PC-3 (cell line): ENCODE measurements at regions not wholly inside any gene's neighbourhood (a gene's known extent, or its start where the extent isn't known, plus 50 kb on each side); places are given as distances from the start of the nearest gene placed in this dataset.
"Not testable (repeated sequence)": the region's sequence is repeated elsewhere in the genome, so short reads cannot be mapped to it uniquely, and the experiment has no call there.

Experiments used
- ATAC-seq: fragments of 200-7000 bp; cut with Tn5 transposase; 2 replicates; pipeline ENCODE4 v1.9.1; 2020; ENCODE audit warnings: mild to moderate bottlenecking, moderate library complexity
- BruUV-seq: library from RNA; stranded (reverse); fragments of 400-500 nt; replicated peaks from 2 replicates; lab custom pipeline; 2021; lab: Mats Ljungman, UMichigan
- CTCF ChIA-PET: fragments of 300-600 bp; sonication (Branson Sonifier 250); formaldehyde crosslinking; loops from one replicate; lab custom pipeline; 2022; ENCODE audit warnings: antibody characterized with exemption; lab: Charles Lee
- POLR2A ChIA-PET: fragments of 300-600 bp; sonication (Branson Sonifier 250); formaldehyde crosslinking; loops from one replicate; lab custom pipeline; 2022; ENCODE audit warnings: antibody characterized with exemption; ENCODE audit not compliant: unreplicated experiment; lab: Charles Lee
- DNase-seq: peaks from one replicate; pipeline ENCODE4 v3.0.0-alpha.2; 2015
- H2AFZ ChIP-seq: fragments of 300-600 bp; sonication (generic); 2 replicates; pipeline ENCODE4 v1.6.0; 2016; ENCODE audit warnings: antibody characterized with exemption, low read length
- H3F3A ChIP-seq: fragments of 300-600 bp; sonication (generic); one replicate; pipeline ENCODE4 v1.6.0; 2017; ENCODE audit warnings: antibody characterized with exemption, low read length, control low read depth, mild to moderate bottlenecking; ENCODE audit not compliant: unreplicated experiment
- H3K27ac ChIP-seq: fragments of 300-600 bp; sonication (generic); 2 replicates; pipeline ENCODE4 v1.5.1; 2016; ENCODE audit warnings: mild to moderate bottlenecking, low read length
- H3K27me3 ChIP-seq: fragments of 300-600 bp; sonication (generic); 2 replicates; pipeline ENCODE4 v1.6.1; 2016; ENCODE audit warnings: low read length, mixed read lengths
- H3K36me3 ChIP-seq: fragments of 300-600 bp; sonication (generic); 2 replicates; pipeline ENCODE4 v1.6.1; 2016; ENCODE audit warnings: low read depth, mixed run types, low read length, mixed read lengths
- H3K4me1 ChIP-seq: fragments of 300-600 bp; sonication (generic); 2 replicates; pipeline ENCODE4 v1.5.1; 2016; ENCODE audit warnings: low read length; ENCODE audit not compliant: insufficient read depth
- H3K4me2 ChIP-seq: fragments of 300-600 bp; sonication (generic); 2 replicates; pipeline ENCODE4 v1.6.0; 2016; ENCODE audit warnings: low read length
- H3K4me3 ChIP-seq: fragments of 300-600 bp; sonication (generic); 2 replicates; pipeline ENCODE4 v1.5.1; 2016; ENCODE audit warnings: mild to moderate bottlenecking, low read length, mixed read lengths
- H3K79me2 ChIP-seq: fragments of 300-600 bp; sonication (generic); 2 replicates; pipeline ENCODE4 v1.6.1; 2017; ENCODE audit warnings: low read length, mixed read lengths
- H3K9ac ChIP-seq: fragments of 300-600 bp; sonication (generic); 2 replicates; pipeline ENCODE4 v1.6.0; 2016; ENCODE audit warnings: mild to moderate bottlenecking, low read length
- H3K9me2 ChIP-seq: fragments of 300-600 bp; sonication (generic); replicated peaks from 2 replicates; pipeline ENCODE4 v1.6.1; 2016; ENCODE audit warnings: mixed run types, low read length, mixed read lengths
- H3K9me3 ChIP-seq: fragments of 300-600 bp; sonication (generic); 2 replicates; pipeline ENCODE4 v1.6.1; 2016; ENCODE audit warnings: low read length, mixed read lengths
- H4K20me1 ChIP-seq: fragments of 300-600 bp; sonication (generic); 2 replicates; pipeline ENCODE4 v1.6.1; 2016; ENCODE audit warnings: low read length, mixed read lengths
- CTCF ChIP-seq: fragments of 300-600 bp; sonication (generic); conservative IDR thresholded peaks from 2 replicates; pipeline ENCODE4 v1.5.1; 2017; ENCODE audit warnings: antibody characterized with exemption, low read depth, mild to moderate bottlenecking, low read length
- EZH2 ChIP-seq: fragments of 300-600 bp; sonication (generic); IDR thresholded peaks from one replicate; pipeline ENCODE4 v1.6.1; 2017; ENCODE audit warnings: antibody characterized with exemption, mild to moderate bottlenecking, low read length; ENCODE audit not compliant: unreplicated experiment
- EZH2phosphoT487 ChIP-seq: fragments of 300-600 bp; sonication (generic); IDR thresholded peaks from 2 replicates; pipeline ENCODE4 v1.6.1; 2018; ENCODE audit warnings: mild to moderate bottlenecking, antibody characterized with exemption, low read length, borderline replicate concordance
- intact Hi-C: fragments of 100-400 bp; cut with micrococcal nuclease; formaldehyde crosslinking; loops from 2 replicates; pipeline ENCODE4 v1.9.0; 2023

- CTCF ChIA-PET = no interaction called here
- H3K4me1 ChIP-seq = no peaks in the 10 kb centered on the region
- H3K9ac ChIP-seq = no peak overlapping the region
- no peaks in the 10 kb centered on the region for H3K27me3 ChIP-seq
- BruUV-seq = no TSS peak
- H3F3A ChIP-seq = no peaks in the 10 kb centered on the region
- no peaks in the 10 kb centered on the region for H3K36me3 ChIP-seq
- POLR2A ChIA-PET = no interaction called here
- H3K27ac ChIP-seq = no peak overlapping the region
- DNase-seq (no peak), ATAC-seq (no peak)
- TF ChIP-seq CTCF = no peak
- TF ChIP-seq EZH2phosphoT487 = no peak
- no peak for TF ChIP-seq EZH2
- intact Hi-C loops = no loop called here
- no peaks in the 10 kb centered on the region for H3K9me2 ChIP-seq
- H2AFZ ChIP-seq = no peak overlapping the region
- H3K79me2 ChIP-seq = no peaks in the 10 kb centered on the region
- no peaks in the 10 kb centered on the region for H4K20me1 ChIP-seq
- no peaks in the 10 kb centered on the region for H3K9me3 ChIP-seq
- no peak overlapping the region for H3K4me3 ChIP-seq
- H3K4me2 ChIP-seq = no peak overlapping the region
Observed at GRCh38 chr14:50031602-50032313, 84.6 kb downstream of the VCPKMT start.

- POLR2A ChIA-PET, ATAC-seq: not testable (repeated sequence)
Observed at GRCh38 chr14:50032462-50033167, 83.8 kb downstream of the VCPKMT start.

GRCh38 chr14:50035214-50035613 lies 81.2 kb downstream of the VCPKMT start:
- Histone ChIP-seq H3K36me3 (no peaks in the 10 kb centered on the region), H3K27me3 (no peaks in the 10 kb centered on the region), H3K4me3 (no peak overlapping the region), H3K9me2 (no peaks in the 10 kb centered on the region), H3F3A (peaks cover 19% of the 10 kb centered on the region), H3K9ac (no peak overlapping the region), H3K4me2 (no peak overlapping the region), H2AFZ (no peak overlapping the region), H3K27ac (no peak overlapping the region), H3K9me3 (no peaks in the 10 kb centered on the region), H3K4me1 (peaks cover 25% of the 10 kb centered on the region), H3K79me2 (no peaks in the 10 kb centered on the region), H4K20me1 (no peaks in the 10 kb centered on the region)
- intact Hi-C loops = no loop called here
- no peak for TF ChIP-seq EZH2
- TF ChIP-seq CTCF = no peak
- ChIA-PET POLR2A (no interaction called here), CTCF (no interaction called here)
- BruUV-seq = no TSS peak
- no peak for DNase-seq
- ATAC-seq = no peak

More at GRCh38 chr14:50032462-50033167, 83.8 kb downstream of the VCPKMT start:
- H3K9me3 ChIP-seq, H2AFZ ChIP-seq, H3K27ac ChIP-seq, DNase-seq, H3K4me3 ChIP-seq, BruUV-seq, H3K27me3 ChIP-seq, H3K9ac ChIP-seq, H3K79me2 ChIP-seq, H3K4me2 ChIP-seq, H3F3A ChIP-seq, H4K20me1 ChIP-seq, H3K36me3 ChIP-seq, intact Hi-C loops, H3K9me2 ChIP-seq, H3K4me1 ChIP-seq: not testable (repeated sequence)
- CTCF ChIA-PET = interaction anchor here (0.7 kb wide), 1 partner anchor 361 kb away, joined by 4 read pairs; no protein-coding TSS in a partner anchor
